ENCODE measurements at regions not wholly inside any gene's neighbourhood (a gene's known extent, or its start where the extent isn't known, plus 50 kb on each side); places are given as distances from the start of the nearest gene placed in this dataset.
A peak's percentile ranks its signal among the peaks of the same experiment; 100 is the strongest.

GRCh38 chr10:25661632-25662031 lies 272.4 kb upstream of the MYO3A start:
- WGBS (ENCODE audit: insufficient coverage) = 72% methylated on average over 3 of the region's 3 CpGs
- Histone ChIP-seq H3K27ac (ENCODE audit: low read length) (no peak overlapping the region), H3K27me3 (ENCODE audit: control insufficient read depth, insufficient read depth, low read length) (no peaks in the 10 kb centered on the region), H3K36me3 (ENCODE audit: control insufficient read depth, insufficient read depth, low read length) (no peaks in the 10 kb centered on the region), H3K4me1 (ENCODE audit: control insufficient read depth, insufficient read depth, low read length) (no peaks in the 10 kb centered on the region), H3K9me3 (replicated peaks; ENCODE audit: control insufficient read depth, low read depth, low read length) (no peaks in the 10 kb centered on the region), H3K4me3 (ENCODE audit: low read length) (no peak overlapping the region)
- DNase-seq = no peak

- no peaks in the 10 kb centered on the region for H3K27me3 ChIP-seq (ENCODE audit: control insufficient read depth, insufficient read depth, low read length)
- H3K27ac ChIP-seq (ENCODE audit: low read length) = no peak overlapping the region
- WGBS (ENCODE audit: insufficient coverage) = 8% methylated on average over 2 of the region's 3 CpGs
- H3K4me1 ChIP-seq (ENCODE audit: control insufficient read depth, insufficient read depth, low read length) = no peaks in the 10 kb centered on the region
- H3K4me3 ChIP-seq (ENCODE audit: low read length) = no peak overlapping the region
- no peaks in the 10 kb centered on the region for H3K9me3 ChIP-seq (replicated peaks; ENCODE audit: control insufficient read depth, low read depth, low read length)
- no peaks in the 10 kb centered on the region for H3K36me3 ChIP-seq (ENCODE audit: control insufficient read depth, insufficient read depth, low read length)
- peak; percentile 19 for DNase-seq
These were observed 267.8 kb upstream of the MYO3A start for GRCh38 chr10:25666276-25666675.

GRCh38 chr10:25675204-25675603 lies 258.8 kb upstream of the MYO3A start:
- no peaks in the 10 kb centered on the region for H3K27me3 ChIP-seq (ENCODE audit: control insufficient read depth, insufficient read depth, low read length)
- WGBS (ENCODE audit: insufficient coverage) = 48% methylated on average over 3 of the region's 7 CpGs
- H3K27ac ChIP-seq (ENCODE audit: low read length) = no peak overlapping the region
- no peaks in the 10 kb centered on the region for H3K36me3 ChIP-seq (ENCODE audit: control insufficient read depth, insufficient read depth, low read length)
- H3K4me3 ChIP-seq (ENCODE audit: low read length) = no peak overlapping the region
- no peaks in the 10 kb centered on the region for H3K9me3 ChIP-seq (replicated peaks; ENCODE audit: control insufficient read depth, low read depth, low read length)
- no peak for DNase-seq
- H3K4me1 ChIP-seq (ENCODE audit: control insufficient read depth, insufficient read depth, low read length) = no peaks in the 10 kb centered on the region

- no CpG with 5 or more reads among the region's 1 CpG for WGBS (ENCODE audit: insufficient coverage)
- no peaks in the 10 kb centered on the region for H3K9me3 ChIP-seq (replicated peaks; ENCODE audit: control insufficient read depth, low read depth, low read length)
- H3K27ac ChIP-seq (ENCODE audit: low read length) = no peak overlapping the region
- H3K36me3 ChIP-seq (ENCODE audit: control insufficient read depth, insufficient read depth, low read length) = no peaks in the 10 kb centered on the region
- no peak for DNase-seq
- no peaks in the 10 kb centered on the region for H3K4me1 ChIP-seq (ENCODE audit: control insufficient read depth, insufficient read depth, low read length)
- H3K27me3 ChIP-seq (ENCODE audit: control insufficient read depth, insufficient read depth, low read length) = no peaks in the 10 kb centered on the region
- H3K4me3 ChIP-seq (ENCODE audit: low read length) = no peak overlapping the region
These were observed 258.4 kb upstream of the MYO3A start for GRCh38 chr10:25675615-25676014.

DNA sequence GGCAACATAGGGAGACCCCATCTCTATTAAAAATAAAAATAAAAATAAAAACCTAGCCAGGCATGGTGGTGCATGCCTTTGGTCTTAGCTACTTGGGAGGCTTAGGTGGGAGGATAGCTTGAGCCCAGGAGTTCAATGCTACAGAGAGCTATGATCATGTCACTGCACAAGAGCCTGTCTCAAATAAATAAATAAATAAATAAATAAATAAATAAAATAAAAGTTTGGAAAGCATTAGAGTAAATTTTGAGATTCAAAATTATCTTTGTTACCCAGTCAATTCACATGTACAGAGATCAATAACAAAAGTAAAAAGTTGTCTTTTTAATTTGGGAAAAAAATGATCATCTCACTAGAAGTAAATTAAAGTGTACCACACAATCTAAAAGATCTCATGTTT lies 255.8 kb upstream of the MYO3A start:
- H3K36me3 ChIP-seq (ENCODE audit: control insufficient read depth, insufficient read depth, low read length) = no peaks in the 10 kb centered on the region
- H3K4me1 ChIP-seq (ENCODE audit: control insufficient read depth, insufficient read depth, low read length) = no peaks in the 10 kb centered on the region
- H3K4me3 ChIP-seq (ENCODE audit: low read length) = no peak overlapping the region
- no peaks in the 10 kb centered on the region for H3K9me3 ChIP-seq (replicated peaks; ENCODE audit: control insufficient read depth, low read depth, low read length)
- no peak overlapping the region for H3K27ac ChIP-seq (ENCODE audit: low read length)
- H3K27me3 ChIP-seq (ENCODE audit: control insufficient read depth, insufficient read depth, low read length) = no peaks in the 10 kb centered on the region
- no peak for DNase-seq

GRCh38 chr10:25678666-25679065 lies 255.4 kb upstream of the MYO3A start:
- Histone ChIP-seq H3K9me3 (replicated peaks; ENCODE audit: control insufficient read depth, low read depth, low read length) (no peaks in the 10 kb centered on the region), H3K4me3 (ENCODE audit: low read length) (no peak overlapping the region), H3K4me1 (ENCODE audit: control insufficient read depth, insufficient read depth, low read length) (no peaks in the 10 kb centered on the region), H3K27ac (ENCODE audit: low read length) (no peak overlapping the region), H3K27me3 (ENCODE audit: control insufficient read depth, insufficient read depth, low read length) (no peaks in the 10 kb centered on the region), H3K36me3 (ENCODE audit: control insufficient read depth, insufficient read depth, low read length) (no peaks in the 10 kb centered on the region)
- no CpG with 5 or more reads among the region's 2 CpGs for WGBS (ENCODE audit: insufficient coverage)
- DNase-seq = no peak

GRCh38 chr10:25682203-25682851 lies 251.7 kb upstream of the MYO3A start:
- 17% methylated on average over 3 of the region's 9 CpGs for WGBS (ENCODE audit: insufficient coverage)
- Histone ChIP-seq H3K9me3 (replicated peaks; ENCODE audit: control insufficient read depth, low read depth, low read length) (no peaks in the 10 kb centered on the region), H3K27ac (ENCODE audit: low read length) (peak overlapping the region; percentile 65), H3K27me3 (ENCODE audit: control insufficient read depth, insufficient read depth, low read length) (no peaks in the 10 kb centered on the region), H3K4me3 (ENCODE audit: low read length) (peak overlapping the region; percentile 6), H3K4me1 (ENCODE audit: control insufficient read depth, insufficient read depth, low read length) (no peaks in the 10 kb centered on the region), H3K36me3 (ENCODE audit: control insufficient read depth, insufficient read depth, low read length) (no peaks in the 10 kb centered on the region)
- peak; percentile 77 for DNase-seq

- H3K4me3 ChIP-seq (ENCODE audit: low read length) = no peak overlapping the region
- H3K4me1 ChIP-seq (ENCODE audit: control insufficient read depth, insufficient read depth, low read length) = no peaks in the 10 kb centered on the region
- no peaks in the 10 kb centered on the region for H3K9me3 ChIP-seq (replicated peaks; ENCODE audit: control insufficient read depth, low read depth, low read length)
- H3K27ac ChIP-seq (ENCODE audit: low read length) = no peak overlapping the region
- H3K27me3 ChIP-seq (ENCODE audit: control insufficient read depth, insufficient read depth, low read length) = no peaks in the 10 kb centered on the region
- WGBS (ENCODE audit: insufficient coverage) = 100% methylated on average over 1 of the region's 4 CpGs
- DNase-seq = no peak
- no peaks in the 10 kb centered on the region for H3K36me3 ChIP-seq (ENCODE audit: control insufficient read depth, insufficient read depth, low read length)
These were observed 250.7 kb upstream of the MYO3A start for GRCh38 chr10:25683344-25683743.

DNA sequence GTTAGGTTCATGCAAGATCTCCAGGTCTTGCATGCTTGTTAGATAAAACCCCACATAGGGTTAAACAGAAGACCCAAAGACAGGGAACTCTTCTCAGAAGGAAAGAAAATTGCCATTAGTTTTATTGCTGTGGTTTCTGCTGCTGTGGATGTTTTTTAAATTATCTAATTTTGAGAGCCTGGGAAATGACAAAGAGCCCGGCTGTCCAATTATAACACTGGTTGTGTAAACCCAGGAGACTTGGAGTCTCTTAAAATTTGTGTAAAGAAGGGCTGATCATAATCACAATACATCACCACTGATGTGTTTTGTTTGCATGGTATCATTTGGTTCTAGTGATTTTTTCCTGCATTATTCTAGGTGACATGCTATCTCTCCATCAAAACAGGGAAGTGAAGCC lies 246.5 kb upstream of the MYO3A start:
- no CpG with 5 or more reads among the region's 1 CpG for WGBS (ENCODE audit: insufficient coverage)
- H3K9me3 ChIP-seq (replicated peaks; ENCODE audit: control insufficient read depth, low read depth, low read length) = no peaks in the 10 kb centered on the region
- no peaks in the 10 kb centered on the region for H3K27me3 ChIP-seq (ENCODE audit: control insufficient read depth, insufficient read depth, low read length)
- H3K36me3 ChIP-seq (ENCODE audit: control insufficient read depth, insufficient read depth, low read length) = no peaks in the 10 kb centered on the region
- H3K4me3 ChIP-seq (ENCODE audit: low read length) = no peak overlapping the region
- DNase-seq = no peak
- no peaks in the 10 kb centered on the region for H3K4me1 ChIP-seq (ENCODE audit: control insufficient read depth, insufficient read depth, low read length)
- no peak overlapping the region for H3K27ac ChIP-seq (ENCODE audit: low read length)

GRCh38 chr10:25689346-25690100 lies 244.5 kb upstream of the MYO3A start:
- Histone ChIP-seq H3K9me3 (replicated peaks; ENCODE audit: control insufficient read depth, low read depth, low read length) (no peaks in the 10 kb centered on the region), H3K4me1 (ENCODE audit: control insufficient read depth, insufficient read depth, low read length) (no peaks in the 10 kb centered on the region), H3K4me3 (ENCODE audit: low read length) (no peak overlapping the region), H3K36me3 (ENCODE audit: control insufficient read depth, insufficient read depth, low read length) (no peaks in the 10 kb centered on the region), H3K27me3 (ENCODE audit: control insufficient read depth, insufficient read depth, low read length) (no peaks in the 10 kb centered on the region), H3K27ac (ENCODE audit: low read length) (no peak overlapping the region)
- no peak for DNase-seq
- 73% methylated on average over 3 of the region's 3 CpGs for WGBS (ENCODE audit: insufficient coverage)
